ENCODE measurements at regions not wholly inside any gene's neighbourhood (a gene's known extent, or its start where the extent isn't known, plus 50 kb on each side); places are given as distances from the start of the nearest gene placed in this dataset.

DNA sequence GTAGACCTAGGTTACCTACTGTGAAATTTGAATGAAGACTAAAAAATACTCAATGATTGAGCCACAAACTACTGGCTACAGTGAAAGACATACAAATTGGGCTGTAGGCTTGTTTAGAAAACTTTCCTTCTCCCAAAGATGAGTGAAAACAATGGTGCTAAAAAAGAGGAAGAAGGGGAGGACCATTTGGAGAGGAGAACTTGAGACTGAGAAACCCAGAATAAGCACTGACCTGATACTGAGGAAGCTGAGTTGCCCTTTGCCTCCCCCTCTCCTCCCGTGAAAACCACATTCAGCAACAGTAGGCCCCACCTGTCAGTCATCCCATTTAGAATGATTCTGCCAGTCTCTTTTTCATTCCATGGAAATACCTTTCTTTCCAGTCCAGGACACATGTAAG, 484.0 kb upstream of the TGFBR2 start:
- DNase-seq (ENCODE audit: low spot score) = no peak

DNA sequence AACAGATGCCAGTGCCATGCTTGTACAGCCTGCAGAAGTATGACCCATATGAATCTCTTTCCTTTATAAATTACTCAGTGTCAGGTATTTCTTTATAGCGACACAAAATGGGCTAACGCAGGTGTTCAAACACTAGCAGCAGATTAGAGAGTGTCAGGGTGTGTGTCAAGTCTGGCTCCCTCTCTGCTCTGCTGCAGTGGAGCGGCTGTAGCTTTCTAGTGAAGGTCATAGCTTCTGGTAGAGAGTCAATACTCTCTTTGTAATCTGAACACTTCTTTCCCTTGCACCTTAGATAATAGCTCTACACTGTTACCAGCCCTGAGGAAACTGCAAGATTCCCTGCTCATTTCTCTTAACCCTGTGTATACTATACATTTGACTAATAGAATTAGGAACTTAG, 483.2 kb upstream of the TGFBR2 start:
- no peak for DNase-seq (ENCODE audit: low spot score)

DNA sequence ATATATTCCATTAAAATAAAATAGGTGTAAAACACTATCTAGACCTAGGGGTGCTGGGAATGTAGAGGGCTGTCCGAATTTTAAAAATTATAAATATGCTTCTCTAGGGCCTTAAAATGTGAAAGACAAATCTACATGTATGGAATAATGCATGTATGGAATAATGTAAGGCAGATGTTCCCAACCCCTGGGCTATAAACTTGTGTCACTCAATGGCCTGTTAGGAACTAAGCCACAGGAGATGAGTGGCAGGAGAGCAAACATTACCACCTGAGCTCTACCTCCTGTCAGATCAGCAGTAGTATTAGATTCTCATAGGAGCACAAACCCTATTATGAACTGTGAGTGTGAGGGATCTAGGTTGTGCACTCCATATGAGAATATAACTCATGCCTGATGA, 482.6 kb upstream of the TGFBR2 start:
- no peak for DNase-seq (ENCODE audit: low spot score)

DNA sequence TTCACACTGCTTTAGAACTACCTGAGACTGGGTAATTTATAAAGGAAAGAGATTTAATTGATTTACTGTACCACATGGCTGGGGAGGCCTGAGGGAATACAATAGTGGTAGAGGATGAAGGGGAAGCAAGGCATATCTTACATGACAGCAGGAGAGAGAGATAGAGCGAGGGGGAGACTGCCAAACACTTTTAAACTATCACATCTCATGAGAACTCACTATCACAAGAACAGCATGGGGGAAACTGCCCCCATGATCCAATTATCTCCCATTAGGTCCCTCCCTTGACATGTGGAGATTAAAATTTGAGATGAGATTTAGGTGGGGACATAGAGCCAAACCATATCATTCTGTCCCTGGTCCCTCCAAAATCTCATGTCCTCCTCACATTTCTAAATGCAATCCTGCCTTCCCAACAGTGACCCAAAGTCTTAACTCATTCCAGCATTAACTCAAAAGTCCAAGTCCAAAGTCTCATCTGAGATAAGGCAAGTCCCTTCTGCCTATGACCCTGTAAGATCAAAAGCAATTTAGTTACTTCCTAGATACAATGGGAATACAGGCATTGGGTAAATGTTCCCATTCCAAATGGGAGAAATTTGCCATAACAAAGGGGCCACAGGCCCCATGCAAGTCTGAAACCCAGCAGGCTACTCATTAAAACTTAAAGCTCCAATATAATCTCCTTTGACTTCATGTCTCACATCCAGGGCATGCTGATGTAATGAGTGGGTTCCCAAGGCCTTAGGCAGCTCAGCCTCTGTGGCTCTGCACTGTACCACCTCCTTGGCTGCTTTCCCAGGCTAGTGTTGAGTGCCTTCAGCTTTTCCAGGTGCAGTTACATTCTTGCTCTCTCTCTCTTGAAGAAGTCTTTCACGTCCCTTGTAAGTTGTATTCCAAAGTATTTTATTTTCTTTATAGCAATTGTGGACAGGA, 481.7 kb upstream of the TGFBR2 start:
- no peak for DNase-seq (ENCODE audit: low spot score)

DNA sequence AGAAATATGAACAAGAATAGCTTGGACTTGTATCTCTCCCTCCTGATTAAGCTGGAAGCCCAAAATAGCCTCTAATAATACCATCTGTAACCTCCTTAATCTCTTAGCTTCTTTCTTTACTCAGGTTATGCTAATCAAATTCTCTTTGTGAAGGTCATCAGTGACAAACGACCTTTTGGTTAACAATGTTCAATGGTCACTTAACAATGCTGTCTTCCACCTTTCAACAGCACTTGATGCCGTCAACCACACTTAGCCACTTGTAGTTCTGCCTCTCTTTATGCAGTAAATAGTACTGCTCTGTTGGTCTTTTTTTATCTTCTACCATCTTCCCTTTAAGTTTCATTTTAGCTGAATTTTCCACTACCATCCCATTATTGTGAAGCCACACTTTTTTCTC, 476.6 kb upstream of the TGFBR2 start:
- DNase-seq (ENCODE audit: low spot score) = no peak

DNA sequence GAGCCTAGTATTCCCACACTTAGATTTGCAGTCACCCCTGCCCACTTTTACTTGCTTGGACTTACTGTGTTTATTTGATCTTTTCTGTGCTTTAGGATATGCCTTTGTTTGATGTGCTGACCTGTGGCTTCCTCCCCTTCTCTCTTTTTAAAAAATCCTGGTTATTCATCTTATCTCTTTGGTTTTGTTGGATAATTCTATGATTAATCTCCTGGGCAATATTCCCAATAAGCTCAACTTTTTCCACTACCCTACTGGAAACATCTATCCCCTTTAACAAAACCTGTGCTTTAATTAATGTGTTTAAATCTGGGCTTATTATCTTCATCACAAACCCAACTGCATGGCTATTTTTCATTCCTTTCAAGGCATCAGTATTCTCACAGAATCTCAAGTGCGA, 476.0 kb upstream of the TGFBR2 start:
- no peak for DNase-seq (ENCODE audit: low spot score)

DNA sequence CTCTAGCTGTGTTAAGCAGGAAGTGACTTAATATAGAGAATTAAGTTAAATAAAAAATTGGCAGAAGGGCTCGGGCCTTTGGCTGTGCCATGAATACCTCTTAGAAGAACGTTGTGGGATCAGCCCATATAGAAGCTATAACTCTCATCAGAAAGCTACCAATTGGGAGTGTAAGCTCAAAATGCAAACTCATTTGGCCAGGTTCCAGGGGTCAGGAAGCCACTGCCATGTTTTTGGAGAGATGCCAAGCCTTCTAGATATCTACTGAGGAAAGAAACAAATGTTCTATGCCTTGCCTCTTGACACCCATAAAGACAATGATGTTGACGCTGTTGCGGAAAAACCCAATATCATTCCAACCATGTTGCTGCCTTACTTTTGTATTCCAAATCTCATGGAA, 475.2 kb upstream of the TGFBR2 start:
- DNase-seq (ENCODE audit: low spot score) = no peak

DNA sequence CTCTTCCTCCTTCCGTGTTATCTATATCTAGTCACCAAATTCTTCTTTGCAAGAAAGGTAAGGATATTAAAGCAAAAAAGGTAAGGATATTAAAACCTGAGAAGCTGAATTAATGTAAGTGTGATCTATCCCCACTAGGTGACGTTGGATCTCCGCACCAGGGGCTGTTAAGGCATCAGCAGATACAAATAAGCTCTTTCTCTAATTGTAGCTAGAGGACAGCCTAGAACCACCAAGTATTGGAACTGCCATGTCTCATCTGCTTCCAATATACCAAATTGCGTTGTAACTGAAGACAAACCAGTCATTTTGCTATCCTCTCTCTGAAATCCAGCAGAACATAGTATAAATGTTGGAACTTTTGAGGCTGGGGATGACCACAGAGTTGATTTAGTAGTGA, 471.2 kb upstream of the TGFBR2 start:
- peak; percentile 17 for DNase-seq (ENCODE audit: low spot score)

DNA sequence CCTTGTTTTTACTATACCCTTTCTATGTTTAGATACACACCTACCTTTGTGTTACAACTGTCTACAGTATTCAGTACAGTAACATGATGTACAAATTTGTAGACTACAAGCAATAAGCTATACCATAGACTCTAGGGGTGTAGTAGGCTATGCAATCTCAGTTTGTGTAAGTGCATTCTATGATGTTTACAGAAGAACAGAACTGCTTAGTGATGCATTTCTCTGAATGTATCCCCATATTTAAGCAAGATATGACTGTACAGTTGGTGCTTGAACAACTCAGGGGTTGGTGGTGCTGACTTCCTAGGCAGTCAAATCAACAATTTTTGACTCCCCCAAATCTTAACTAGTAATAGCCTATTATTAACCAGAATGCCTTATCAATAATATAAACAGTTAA, 467.1 kb upstream of the TGFBR2 start:
- DNase-seq (ENCODE audit: low spot score) = no peak

DNA sequence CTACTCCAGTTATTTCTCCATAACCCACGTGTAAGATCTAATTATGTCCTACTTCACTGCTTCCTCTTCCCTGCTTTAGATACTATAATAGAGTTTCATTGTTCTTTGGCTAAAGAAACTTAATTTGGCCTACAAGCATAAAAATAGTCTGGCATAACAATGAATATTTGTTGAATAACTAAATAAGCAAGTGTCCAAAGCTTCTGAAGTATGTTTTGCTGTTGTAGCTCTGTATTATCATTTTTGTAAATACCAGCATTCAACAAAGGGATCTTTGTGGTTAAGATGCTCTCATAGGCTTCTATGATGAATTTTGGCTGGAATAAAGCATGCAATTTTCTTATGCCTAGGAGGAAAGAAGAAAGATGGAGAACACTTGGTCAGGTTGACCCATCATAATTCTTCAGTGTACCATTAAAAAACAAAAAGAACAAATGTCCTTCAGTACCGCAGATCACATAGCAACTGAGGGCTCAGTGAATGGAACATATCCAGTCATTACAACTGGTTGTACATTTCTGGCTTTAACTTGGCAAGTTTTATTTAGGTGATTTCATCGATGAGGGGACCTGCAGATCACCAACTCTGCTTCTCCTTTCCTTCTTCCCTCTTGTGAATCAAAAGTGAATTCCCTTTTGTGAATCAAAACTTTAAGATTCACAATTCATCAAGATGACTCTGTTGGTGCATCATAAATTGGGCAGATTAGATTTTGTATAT, 465.9 kb upstream of the TGFBR2 start:
- DNase-seq (ENCODE audit: low spot score) = peak; percentile 16

DNA sequence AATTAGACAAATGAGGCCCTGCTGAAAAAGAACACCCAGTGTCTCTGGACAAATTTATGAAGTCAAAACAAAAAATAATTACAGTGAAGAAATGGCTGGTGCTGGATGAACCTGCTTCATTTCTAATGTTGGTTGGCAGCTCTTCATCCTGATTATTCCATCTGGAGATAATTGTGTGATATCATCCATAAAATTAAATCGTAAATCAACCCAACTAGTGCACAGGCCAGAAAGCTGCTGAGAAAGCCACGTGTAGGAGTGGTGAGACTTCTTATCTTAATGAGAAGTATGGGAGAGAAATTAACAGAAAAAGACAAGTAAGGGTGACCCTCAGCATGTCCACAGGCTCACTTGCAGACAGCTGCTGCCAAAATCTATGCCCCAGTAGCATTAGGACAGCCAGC, 465.2 kb upstream of the TGFBR2 start:
- DNase-seq (ENCODE audit: low spot score) = no peak

DNA sequence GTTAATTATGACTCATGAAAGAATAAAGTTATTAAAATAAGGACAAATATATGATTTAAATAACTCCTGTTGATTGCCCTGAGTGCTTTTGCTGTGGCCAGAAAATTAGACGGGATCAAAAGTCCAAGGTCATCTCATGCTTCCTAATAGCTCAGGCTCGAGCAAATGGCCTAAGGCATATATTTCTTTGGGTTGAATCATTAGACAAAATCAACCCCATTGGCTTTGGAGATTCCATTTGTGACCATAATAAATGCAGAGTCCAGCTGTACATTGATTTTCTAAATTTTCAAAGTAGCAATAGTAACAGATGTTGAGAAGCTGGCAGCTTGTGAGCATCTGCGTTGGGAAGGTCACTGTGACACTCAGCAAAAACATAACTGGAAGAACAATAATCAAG, 464.5 kb upstream of the TGFBR2 start:
- DNase-seq (ENCODE audit: low spot score) = no peak

DNA sequence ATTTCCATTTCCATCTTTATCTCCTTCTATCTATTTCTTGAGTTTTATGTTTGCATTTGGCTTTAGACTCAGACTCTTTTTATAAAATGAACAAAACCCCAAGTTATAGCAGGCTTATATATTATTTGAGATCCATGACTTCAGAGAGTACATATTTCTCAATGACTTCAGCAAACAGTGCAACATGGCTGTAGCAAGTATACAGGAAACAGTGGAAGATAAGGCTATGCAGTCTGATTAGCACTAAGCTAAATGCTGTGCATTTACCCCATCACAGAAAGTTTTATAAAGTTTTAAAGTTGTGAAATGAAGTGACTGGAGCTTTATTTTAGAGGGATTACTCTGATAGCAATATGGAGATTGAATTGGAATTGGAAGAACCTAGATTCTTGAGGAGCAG, 463.5 kb upstream of the TGFBR2 start:
- DNase-seq (ENCODE audit: low spot score) = no peak

DNA sequence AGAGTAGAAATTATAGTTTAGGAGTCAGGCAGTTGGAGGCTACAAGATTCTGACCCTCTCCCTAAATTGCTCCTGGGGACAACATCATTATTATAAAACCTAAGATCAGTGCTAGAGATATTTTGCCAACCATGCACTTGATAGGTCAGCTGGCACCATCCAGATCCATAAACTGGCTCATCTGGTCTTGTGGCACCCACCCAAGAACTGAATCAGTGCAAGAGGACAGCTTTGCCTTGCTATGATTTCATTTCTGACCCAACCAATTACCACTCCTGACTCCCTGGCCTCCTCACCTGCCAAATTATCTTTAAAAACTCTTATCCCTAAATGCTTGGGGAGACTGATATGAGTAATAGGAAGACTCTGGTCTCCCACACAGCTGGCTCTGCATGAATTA, 461.1 kb upstream of the TGFBR2 start:
- no peak for DNase-seq (ENCODE audit: low spot score)

DNA sequence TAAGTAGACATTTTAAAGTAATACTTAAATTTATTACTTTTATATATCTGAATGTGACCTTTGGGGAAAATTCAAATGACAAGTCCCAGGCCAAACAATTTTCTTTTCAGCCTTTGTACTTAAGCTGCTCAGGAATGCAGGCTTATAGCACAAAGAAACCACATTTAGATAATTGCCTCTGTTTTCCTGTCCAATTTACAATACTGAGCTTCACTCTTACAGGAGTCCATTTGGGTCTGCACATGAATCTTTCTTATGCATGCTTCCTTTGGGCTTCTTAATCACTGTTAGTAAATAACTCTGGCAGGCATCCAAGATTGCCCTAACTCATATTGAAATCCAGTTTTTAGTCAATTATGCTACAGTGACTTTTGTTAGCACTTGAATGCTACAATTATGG, 459.4 kb upstream of the TGFBR2 start:
- DNase-seq (ENCODE audit: low spot score) = no peak

DNA sequence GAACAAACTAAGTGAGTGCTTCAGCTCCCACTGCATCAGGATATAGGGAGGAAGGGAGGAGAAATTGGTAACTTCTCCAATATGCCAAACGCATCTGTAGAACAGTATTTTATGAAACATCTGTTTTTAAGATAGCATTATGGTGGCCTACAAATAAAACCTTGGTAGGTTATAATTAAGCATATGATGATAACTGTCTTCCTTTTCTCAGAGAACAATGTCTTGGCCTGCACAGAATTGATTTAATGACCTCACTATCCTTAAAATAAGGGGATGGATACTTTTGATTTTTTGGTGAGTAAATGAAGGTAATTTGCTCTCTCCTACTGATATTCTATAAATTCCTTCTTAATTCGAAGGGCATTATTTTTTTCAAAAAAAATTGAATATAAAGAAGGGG, 451.5 kb upstream of the TGFBR2 start:
- DNase-seq (ENCODE audit: low spot score) = no peak

DNA sequence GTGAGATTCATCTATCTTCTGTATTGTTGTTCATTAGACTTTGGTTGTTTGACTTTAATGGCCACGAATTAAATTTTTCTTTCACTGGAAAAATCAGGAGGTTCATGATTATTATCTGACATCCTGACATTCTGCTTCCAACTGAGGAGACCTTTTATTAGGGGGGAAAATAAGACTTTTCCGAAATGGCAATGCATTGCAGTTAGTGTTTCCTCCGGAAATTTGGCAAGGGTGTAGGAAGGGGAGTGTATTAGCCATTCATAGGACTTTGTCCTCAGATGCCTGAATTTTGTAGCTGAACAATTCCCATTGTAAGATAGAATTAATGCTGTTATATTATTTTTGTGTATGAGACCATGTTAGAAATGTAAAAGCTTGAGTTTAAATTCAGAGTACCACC, 450.6 kb upstream of the TGFBR2 start:
- no peak for DNase-seq (ENCODE audit: low spot score)

DNA sequence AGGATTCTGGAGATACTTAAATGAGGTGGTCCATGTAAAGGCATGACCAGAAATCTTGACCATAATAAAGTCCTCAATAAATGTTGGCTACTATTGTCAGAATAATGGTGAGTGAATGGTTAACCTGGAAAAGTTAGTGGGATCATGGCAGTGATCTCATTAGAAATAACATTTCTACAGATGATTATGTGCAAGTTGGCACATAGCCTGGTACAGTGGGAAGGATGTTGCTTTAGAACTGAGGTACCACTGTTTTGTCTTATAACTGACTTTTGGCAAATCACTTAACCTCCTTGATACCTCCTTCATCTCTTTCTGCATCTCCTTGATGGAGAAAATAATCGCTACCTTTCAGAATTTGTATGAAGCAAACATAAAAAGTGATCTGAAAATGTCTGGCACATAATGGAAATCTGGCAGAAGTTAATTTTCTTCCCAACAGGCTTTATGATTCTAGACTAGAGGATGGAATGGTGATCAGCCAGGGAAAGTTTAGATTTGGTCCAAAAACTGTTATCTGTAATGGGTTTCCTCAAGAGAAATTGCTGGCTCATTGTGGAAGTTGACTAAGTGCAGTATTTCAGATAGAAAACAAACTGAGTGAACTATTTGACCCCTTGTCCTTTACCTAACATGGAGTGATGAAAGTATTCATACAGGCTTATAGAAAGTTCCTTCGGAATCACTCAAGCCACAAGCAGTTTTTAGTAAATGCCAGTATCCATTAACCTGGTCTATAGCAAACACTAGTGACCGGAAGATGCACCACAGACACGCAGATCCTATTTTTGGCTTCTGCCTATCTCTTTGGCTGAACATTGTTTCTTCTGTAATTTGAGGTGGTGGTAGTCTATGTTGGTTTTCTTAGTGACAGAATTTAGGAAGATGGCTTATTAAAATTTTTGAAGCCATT, 449.6 kb upstream of the TGFBR2 start:
- DNase-seq (ENCODE audit: low spot score) = no peak

DNA sequence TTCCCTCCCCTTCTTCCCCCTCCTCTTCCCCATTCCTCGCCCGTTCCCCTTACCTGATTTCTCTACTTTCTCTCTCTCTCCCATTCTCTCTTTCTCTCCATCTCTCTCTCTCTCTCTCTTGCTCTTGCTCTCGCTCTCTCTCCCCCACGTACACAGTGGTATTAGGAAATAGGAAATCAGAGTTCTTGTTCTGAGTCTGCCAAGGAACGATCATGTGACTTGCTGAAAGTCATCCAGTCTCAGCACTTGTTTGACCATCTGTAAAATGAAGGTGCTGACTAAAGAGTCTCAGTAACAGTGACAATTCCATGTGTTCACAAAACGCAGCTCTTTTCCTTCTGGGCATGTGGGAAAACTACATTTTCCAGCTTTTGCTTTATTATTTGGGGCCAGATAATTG, 445.0 kb upstream of the TGFBR2 start:
- DNase-seq (ENCODE audit: low spot score) = no peak

DNA sequence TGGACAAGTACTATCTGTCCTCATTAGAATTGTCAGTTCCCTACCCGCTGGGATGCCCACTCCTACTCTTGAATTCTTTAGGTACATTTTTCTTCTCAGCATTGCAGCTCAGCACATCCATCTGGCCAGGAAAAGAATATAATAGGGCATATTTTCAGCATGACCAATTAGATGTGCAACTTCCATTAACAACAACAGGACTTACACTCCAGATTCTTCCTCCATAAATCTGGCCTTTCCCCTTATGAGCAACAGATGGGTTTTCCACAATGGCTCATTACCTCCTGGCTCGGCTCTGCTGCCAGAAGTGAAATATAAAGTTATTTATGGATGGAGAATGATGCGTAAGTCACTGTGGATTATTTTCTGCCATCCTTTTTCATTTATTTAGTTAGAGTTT, 443.8 kb upstream of the TGFBR2 start:
- DNase-seq (ENCODE audit: low spot score) = no peak

DNA sequence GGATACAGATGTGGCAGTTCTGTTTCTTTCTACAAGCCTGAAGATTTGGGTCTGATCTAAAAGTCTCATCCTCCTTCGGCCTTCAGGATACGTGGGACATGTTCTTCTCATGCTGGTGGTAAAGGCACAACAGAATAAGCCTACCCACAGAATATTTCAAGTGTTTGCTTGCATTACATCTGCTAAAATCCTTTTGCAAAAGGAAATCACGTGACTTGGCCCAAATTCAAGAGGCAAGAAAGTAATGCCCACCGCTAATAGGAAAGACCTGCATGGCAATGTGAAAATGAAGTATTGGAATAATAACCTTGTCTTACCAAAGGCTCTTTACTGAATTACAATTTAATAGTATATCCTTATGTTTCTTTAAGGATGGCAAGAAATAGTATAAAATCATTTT, 439.9 kb upstream of the TGFBR2 start:
- no peak for DNase-seq (ENCODE audit: low spot score)

DNA sequence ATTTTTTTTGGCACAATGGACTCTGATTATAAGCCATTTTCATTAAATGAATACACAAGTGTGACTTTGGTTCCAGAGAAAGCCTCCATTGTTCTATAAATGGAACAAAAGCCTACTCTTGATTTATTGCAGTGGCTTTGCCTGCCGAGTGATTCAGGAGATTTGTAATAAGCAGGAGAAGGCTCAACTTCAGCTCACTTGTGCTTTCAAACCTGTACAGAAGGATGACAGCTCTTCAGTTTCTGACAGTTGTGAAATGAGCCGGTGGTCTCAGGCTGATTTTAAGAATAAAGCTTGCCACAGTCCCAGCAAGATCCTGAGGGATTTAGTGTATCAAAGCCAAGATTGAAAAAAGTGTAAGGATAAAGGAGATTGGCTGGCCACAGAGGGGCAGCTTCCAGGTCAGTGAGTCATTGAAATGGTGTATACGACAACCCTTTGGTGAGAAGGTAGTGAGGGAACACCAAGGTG, 438.8 kb upstream of the TGFBR2 start:
- DNase-seq (ENCODE audit: low spot score) = peak; percentile 82

Data from globus pallidus (tissue), 1 donor.